ENCODE measurements at regions not wholly inside any gene's neighbourhood (a gene's known extent, or its start where the extent isn't known, plus 50 kb on each side); places are given as distances from the start of the nearest gene placed in this dataset.

- TF ChIP-seq ZBTB40 (IDR thresholded peaks at IDR 0.05) (no peak), ZBTB40 (CRISPR knock-in tag; IDR thresholded peaks at IDR 0.05) (no peak), SMYD3 (CRISPR knock-in tag; IDR thresholded peaks at IDR 0.05) (no peak), RFX3 (CRISPR knock-in tag; IDR thresholded peaks at IDR 0.05) (no peak)
These were observed 1280.5 kb downstream of the OTOL1 start (continued) for GRCh38 chr3:162777118-162777517.

GRCh38 chr3:162780313-162780712, 1283.7 kb downstream of the OTOL1 start:
- Histone ChIP-seq H3K9me3 (ENCODE audit: low read length) (no peaks in the 10 kb centered on the region), H3K4me1 (ENCODE audit: insufficient read depth, low read length) (no peaks in the 10 kb centered on the region), H3K79me2 (ENCODE audit: insufficient read depth, low read length) (no peaks in the 10 kb centered on the region), H4K20me1 (ENCODE audit: insufficient read depth, low read length) (no peaks in the 10 kb centered on the region), H3K27ac (ENCODE audit: extremely low read length, insufficient read depth, low read length) (no peak overlapping the region), H3K4me2 (ENCODE audit: low read depth, low read length) (no peak overlapping the region), H3K27me3 (ENCODE audit: control insufficient read depth in 1 of 2, insufficient read depth in 2 of 2, low read length in 2 of 2) (no peaks in the 10 kb centered on the region), H3K36me3 (replicated peaks in 1 of 2; ENCODE audit: control insufficient read depth in 1 of 2, insufficient read depth in 2 of 2, low read length in 2 of 2) (no peaks in the 10 kb centered on the region), H2AFZ (ENCODE audit: low read length) (no peak overlapping the region), H3K4me3 (replicated peaks in 1 of 3; ENCODE audit: insufficient read depth in 1 of 3, low read depth in 2 of 3, low read length in 3 of 3) (no peak overlapping the region), H3K9ac (ENCODE audit: insufficient read depth, low read depth, low read length) (no peak overlapping the region)
- CTCF ChIA-PET (ENCODE audit: low intra/inter-chr PET ratio, low total read pairs): no interaction called here
- DNase-seq (ENCODE audit: low spot score) (no peak), ATAC-seq (no peak), FAIRE-seq (no peak)
- no TSS peak for BruUV-seq (replicated peaks)
- intact Hi-C loops (cut with micrococcal nuclease; ENCODE audit: unreplicated experiment): no loop called here
- POLR2A ChIA-PET: no interaction called here
- no peak for TF ChIP-seq ZNF879 (CRISPR knock-in tag; IDR thresholded peaks at IDR 0.05)
- no peak for TF ChIP-seq PAWR (CRISPR knock-in tag; IDR thresholded peaks at IDR 0.05; ENCODE audit: borderline replicate concordance)
- TF ChIP-seq ZNF674 (CRISPR knock-in tag; IDR thresholded peaks at IDR 0.05; ENCODE audit: low read depth): no peak
- no peak for TF ChIP-seq ZBTB43 (CRISPR knock-in tag; conservative IDR thresholded peaks at IDR 0.05)
- TF ChIP-seq CEBPB (IDR thresholded peaks at IDR 0.05; ENCODE audit: borderline replicate concordance, low read depth, low read length): no peak
- no peak for TF ChIP-seq HOXD1 (CRISPR knock-in tag; IDR thresholded peaks at IDR 0.05)
- no peak for TF ChIP-seq FOXP1 (IDR thresholded peaks at IDR 0.05)
- TF ChIP-seq FOXP1 (CRISPR knock-in tag; IDR thresholded peaks at IDR 0.05): no peak
- TF ChIP-seq FLYWCH1 (CRISPR knock-in tag; IDR thresholded peaks at IDR 0.05): no peak
- no peak for TF ChIP-seq MIER3 (CRISPR knock-in tag; IDR thresholded peaks at IDR 0.05; ENCODE audit: borderline replicate concordance)
- no peak for TF ChIP-seq ZNF644 (CRISPR knock-in tag; IDR thresholded peaks at IDR 0.05; ENCODE audit: low read depth)
- in situ Hi-C loops (cut with HindIII; ENCODE audit: extremely low pct_ligation_motif_present, low pct_unique_long_range_greater_than_20kb): no loop called here

All from HepG2 (cell line).